ENCODE measurements at regions not wholly inside any gene's neighbourhood (a gene's known extent, or its start where the extent isn't known, plus 50 kb on each side); places are given as distances from the start of the nearest gene placed in this dataset.
"Not testable (repeated sequence)": the region's sequence is repeated elsewhere in the genome, so short reads cannot be mapped to it uniquely, and the experiment has no call there.

GRCh38 chr18:25535495-25535894 lies 183.5 kb upstream of the ZNF521 start:
- no peaks in the 10 kb centered on the region for H3K9me3 ChIP-seq (ENCODE audit: control insufficient read depth in 5 of 5, low read length in 5 of 5)
- H3K9ac ChIP-seq (ENCODE audit: low read length in 5 of 5): no peak overlapping the region
- H3K4me1 ChIP-seq (ENCODE audit: control insufficient read depth in 5 of 5, insufficient read depth in 5 of 5, low read length in 5 of 5): no peaks in the 10 kb centered on the region
- H3K27me3 ChIP-seq (ENCODE audit: control insufficient read depth in 5 of 5, insufficient read depth in 4 of 5, low read length in 5 of 5): no peaks in the 10 kb centered on the region
- no peak overlapping the region for H3K4me3 ChIP-seq (ENCODE audit: low read depth in 1 of 5, low read length in 5 of 5)
- no peaks in the 10 kb centered on the region for H3K36me3 ChIP-seq (ENCODE audit: control insufficient read depth in 5 of 5, insufficient read depth in 5 of 5, low read length in 5 of 5)
- no peak overlapping the region for H3K27ac ChIP-seq (ENCODE audit: low read depth, low read length)

- Histone ChIP-seq H3K4me1 (ENCODE audit: control insufficient read depth in 5 of 5, insufficient read depth in 5 of 5, low read length in 5 of 5) (no peaks in the 10 kb centered on the region), H3K36me3 (ENCODE audit: control insufficient read depth in 5 of 5, insufficient read depth in 5 of 5, low read length in 5 of 5) (no peaks in the 10 kb centered on the region), H3K27me3 (ENCODE audit: control insufficient read depth in 5 of 5, insufficient read depth in 4 of 5, low read length in 5 of 5) (no peaks in the 10 kb centered on the region), H3K4me3 (ENCODE audit: low read depth in 1 of 5, low read length in 5 of 5) (no peak overlapping the region), H3K27ac (ENCODE audit: low read depth, low read length) (no peak overlapping the region), H3K9ac (ENCODE audit: low read length in 5 of 5) (no peak overlapping the region), H3K9me3 (ENCODE audit: control insufficient read depth in 5 of 5, low read length in 5 of 5) (no peaks in the 10 kb centered on the region)
These were observed 182.4 kb upstream of the ZNF521 start for GRCh38 chr18:25534401-25534800.

- Histone ChIP-seq H3K36me3 (ENCODE audit: control insufficient read depth in 5 of 5, insufficient read depth in 5 of 5, low read length in 5 of 5) (no peaks in the 10 kb centered on the region), H3K9me3 (ENCODE audit: control insufficient read depth in 5 of 5, low read length in 5 of 5) (no peaks in the 10 kb centered on the region), H3K4me1 (ENCODE audit: control insufficient read depth in 5 of 5, insufficient read depth in 5 of 5, low read length in 5 of 5) (no peaks in the 10 kb centered on the region), H3K9ac (ENCODE audit: low read length in 5 of 5) (no peak overlapping the region), H3K27me3 (ENCODE audit: control insufficient read depth in 5 of 5, insufficient read depth in 4 of 5, low read length in 5 of 5) (no peaks in the 10 kb centered on the region), H3K27ac (ENCODE audit: low read depth, low read length) (no peak overlapping the region), H3K4me3 (ENCODE audit: low read depth in 1 of 5, low read length in 5 of 5) (no peak overlapping the region)
These were observed 181.3 kb upstream of the ZNF521 start for GRCh38 chr18:25533218-25533617.

GRCh38 chr18:25531207-25531606 lies 179.2 kb upstream of the ZNF521 start:
- Histone ChIP-seq H3K4me1 (ENCODE audit: control insufficient read depth in 5 of 5, insufficient read depth in 5 of 5, low read length in 5 of 5) (no peaks in the 10 kb centered on the region), H3K36me3 (ENCODE audit: control insufficient read depth in 5 of 5, insufficient read depth in 5 of 5, low read length in 5 of 5) (no peaks in the 10 kb centered on the region), H3K27ac (ENCODE audit: low read depth, low read length) (no peak overlapping the region), H3K4me3 (ENCODE audit: low read depth in 1 of 5, low read length in 5 of 5) (no peak overlapping the region), H3K9me3 (ENCODE audit: control insufficient read depth in 5 of 5, low read length in 5 of 5) (no peaks in the 10 kb centered on the region), H3K27me3 (ENCODE audit: control insufficient read depth in 5 of 5, insufficient read depth in 4 of 5, low read length in 5 of 5) (no peaks in the 10 kb centered on the region), H3K9ac (ENCODE audit: low read length in 5 of 5) (no peak overlapping the region)

- not testable (repeated sequence) for H3K4me1 ChIP-seq (ENCODE audit: control insufficient read depth in 5 of 5, insufficient read depth in 5 of 5, low read length in 5 of 5); H3K9ac ChIP-seq (ENCODE audit: low read length in 5 of 5); H3K27me3 ChIP-seq (ENCODE audit: control insufficient read depth in 5 of 5, insufficient read depth in 4 of 5, low read length in 5 of 5); H3K27ac ChIP-seq (ENCODE audit: low read depth, low read length); H3K9me3 ChIP-seq (ENCODE audit: control insufficient read depth in 5 of 5, low read length in 5 of 5); H3K4me3 ChIP-seq (ENCODE audit: low read depth in 1 of 5, low read length in 5 of 5); H3K36me3 ChIP-seq (ENCODE audit: control insufficient read depth in 5 of 5, insufficient read depth in 5 of 5, low read length in 5 of 5)
These were observed 173.8 kb upstream of the ZNF521 start for GRCh38 chr18:25525789-25526188.

GRCh38 chr18:25518716-25519053 lies 166.7 kb upstream of the ZNF521 start:
- Histone ChIP-seq H3K36me3 (ENCODE audit: control insufficient read depth in 5 of 5, insufficient read depth in 5 of 5, low read length in 5 of 5) (no peaks in the 10 kb centered on the region), H3K9me3 (ENCODE audit: control insufficient read depth in 5 of 5, low read length in 5 of 5) (no peaks in the 10 kb centered on the region), H3K27ac (ENCODE audit: low read depth, low read length) (no peak overlapping the region), H3K9ac (ENCODE audit: low read length in 5 of 5) (no peak overlapping the region), H3K27me3 (ENCODE audit: control insufficient read depth in 5 of 5, insufficient read depth in 4 of 5, low read length in 5 of 5) (no peaks in the 10 kb centered on the region), H3K4me1 (ENCODE audit: control insufficient read depth in 5 of 5, insufficient read depth in 5 of 5, low read length in 5 of 5) (peaks cover 0 to 5% (median 0%) of the 10 kb centered on the region in 5 donors), H3K4me3 (ENCODE audit: low read depth in 1 of 5, low read length in 5 of 5) (no peak overlapping the region)

- Histone ChIP-seq H3K9ac (ENCODE audit: low read length in 5 of 5) (no peak overlapping the region), H3K4me1 (ENCODE audit: control insufficient read depth in 5 of 5, insufficient read depth in 5 of 5, low read length in 5 of 5) (peaks cover 0 to 5% (median 0%) of the 10 kb centered on the region in 5 donors), H3K4me3 (ENCODE audit: low read depth in 1 of 5, low read length in 5 of 5) (no peak overlapping the region), H3K27me3 (ENCODE audit: control insufficient read depth in 5 of 5, insufficient read depth in 4 of 5, low read length in 5 of 5) (no peaks in the 10 kb centered on the region), H3K36me3 (ENCODE audit: control insufficient read depth in 5 of 5, insufficient read depth in 5 of 5, low read length in 5 of 5) (no peaks in the 10 kb centered on the region), H3K27ac (ENCODE audit: low read depth, low read length) (no peak overlapping the region), H3K9me3 (ENCODE audit: control insufficient read depth in 5 of 5, low read length in 5 of 5) (no peaks in the 10 kb centered on the region)
These were observed 166.1 kb upstream of the ZNF521 start for GRCh38 chr18:25517881-25518715.

- Histone ChIP-seq H3K27me3 (ENCODE audit: control insufficient read depth in 5 of 5, insufficient read depth in 4 of 5, low read length in 5 of 5) (no peaks in the 10 kb centered on the region), H3K4me3 (ENCODE audit: low read depth in 1 of 5, low read length in 5 of 5) (no peak overlapping the region), H3K9me3 (ENCODE audit: control insufficient read depth in 5 of 5, low read length in 5 of 5) (no peaks in the 10 kb centered on the region), H3K9ac (ENCODE audit: low read length in 5 of 5) (no peak overlapping the region), H3K4me1 (ENCODE audit: control insufficient read depth in 5 of 5, insufficient read depth in 5 of 5, low read length in 5 of 5) (peaks cover 0 to 5% (median 0%) of the 10 kb centered on the region in 5 donors), H3K27ac (ENCODE audit: low read depth, low read length) (no peak overlapping the region), H3K36me3 (ENCODE audit: control insufficient read depth in 5 of 5, insufficient read depth in 5 of 5, low read length in 5 of 5) (no peaks in the 10 kb centered on the region)
These were observed 165.0 kb upstream of the ZNF521 start for GRCh38 chr18:25516747-25517498.

- Histone ChIP-seq H3K9me3 (ENCODE audit: control insufficient read depth in 5 of 5, low read length in 5 of 5) (no peaks in the 10 kb centered on the region), H3K27ac (ENCODE audit: low read depth, low read length) (no peak overlapping the region), H3K36me3 (ENCODE audit: control insufficient read depth in 5 of 5, insufficient read depth in 5 of 5, low read length in 5 of 5) (no peaks in the 10 kb centered on the region), H3K4me1 (ENCODE audit: control insufficient read depth in 5 of 5, insufficient read depth in 5 of 5, low read length in 5 of 5) (peaks cover 0 to 5% (median 0%) of the 10 kb centered on the region in 5 donors), H3K27me3 (ENCODE audit: control insufficient read depth in 5 of 5, insufficient read depth in 4 of 5, low read length in 5 of 5) (no peaks in the 10 kb centered on the region), H3K4me3 (ENCODE audit: low read depth in 1 of 5, low read length in 5 of 5) (no peak overlapping the region), H3K9ac (ENCODE audit: low read length in 5 of 5) (no peak overlapping the region)
These were observed 164.2 kb upstream of the ZNF521 start for GRCh38 chr18:25516121-25516520.

GRCh38 chr18:25510096-25510495 lies 158.1 kb upstream of the ZNF521 start:
- no peaks in the 10 kb centered on the region for H3K36me3 ChIP-seq (ENCODE audit: control insufficient read depth in 5 of 5, insufficient read depth in 5 of 5, low read length in 5 of 5)
- no peak overlapping the region for H3K9ac ChIP-seq (ENCODE audit: low read length in 5 of 5)
- no peak overlapping the region for H3K4me3 ChIP-seq (ENCODE audit: low read depth in 1 of 5, low read length in 5 of 5)
- H3K4me1 ChIP-seq (ENCODE audit: control insufficient read depth in 5 of 5, insufficient read depth in 5 of 5, low read length in 5 of 5): no peaks in the 10 kb centered on the region
- H3K27me3 ChIP-seq (ENCODE audit: control insufficient read depth in 5 of 5, insufficient read depth in 4 of 5, low read length in 5 of 5): no peaks in the 10 kb centered on the region
- H3K9me3 ChIP-seq (ENCODE audit: control insufficient read depth in 5 of 5, low read length in 5 of 5): no peaks in the 10 kb centered on the region
- no peak overlapping the region for H3K27ac ChIP-seq (ENCODE audit: low read depth, low read length)

Measured in subcutaneous abdominal adipose tissue (tissue), 5 donors.